A673 (cell line): ENCODE measurements at regions not wholly inside any gene's neighbourhood (a gene's known extent, or its start where the extent isn't known, plus 50 kb on each side); places are given as distances from the start of the nearest gene placed in this dataset.

Experiments
- BruUV-seq: library from RNA; stranded (reverse); fragments of 400-500 nt; replicated peaks from 2 replicates; lab custom pipeline; 2021; lab: Mats Ljungman, UMichigan
- CTCF ChIA-PET: fragments of 300-600 bp; sonication (Branson Sonifier 250); formaldehyde crosslinking; loops from one replicate; lab custom pipeline; 2022; ENCODE audit warnings: antibody characterized with exemption; lab: Charles Lee
- POLR2A ChIA-PET: fragments of 300-600 bp; sonication (Branson Sonifier 250); formaldehyde crosslinking; loops from one replicate; lab custom pipeline; 2022; ENCODE audit warnings: antibody characterized with exemption; ENCODE audit not compliant: low non-redundant PET; lab: Charles Lee
- DNase-seq: peaks from one replicate; pipeline ENCODE4 v3.0.0-alpha.2; 2015; ENCODE audit warnings: low spot score
- H3K27ac ChIP-seq: fragments of 200-600 bp; sonication (generic); 2 replicates; pipeline ENCODE4 v1.5.1; 2016; ENCODE audit warnings: mixed run types, low read depth, mild to moderate bottlenecking, mixed read lengths, antibody characterized with exemption, low read length; ENCODE audit not compliant: poor library complexity, severe bottlenecking
- H3K27me3 ChIP-seq: fragments of 200-600 bp; sonication (generic); replicated peaks from 2 replicates; pipeline ENCODE4 v1.6.1; 2017; ENCODE audit warnings: mixed run types, low read depth, mild to moderate bottlenecking, mixed read lengths, antibody characterized with exemption, low read length; ENCODE audit not compliant: insufficient read depth, poor library complexity
- H3K36me3 ChIP-seq: fragments of 200-600 bp; sonication (generic); 2 replicates; pipeline ENCODE4 v1.6.1; 2016; ENCODE audit warnings: mixed run types, mild to moderate bottlenecking, mixed read lengths, antibody characterized with exemption, low read length; ENCODE audit not compliant: insufficient read depth, poor library complexity, severe bottlenecking
- H3K4me1 ChIP-seq: fragments of 200-600 bp; sonication (generic); 2 replicates; pipeline ENCODE4 v1.6.1; 2017; ENCODE audit warnings: mixed run types, mild to moderate bottlenecking, mixed read lengths, antibody characterized with exemption, low read length; ENCODE audit not compliant: insufficient read depth, poor library complexity, severe bottlenecking
- H3K4me3 ChIP-seq: fragments of 200-600 bp; sonication (generic); 2 replicates; pipeline ENCODE4 v1.5.1; 2016; ENCODE audit warnings: low read depth, mixed run types, mild to moderate bottlenecking, mixed read lengths, low read length; ENCODE audit not compliant: poor library complexity, severe bottlenecking
- H3K9me3 ChIP-seq: fragments of 200-600 bp; sonication (generic); 2 replicates; pipeline ENCODE4 v1.6.1; 2016; ENCODE audit warnings: mixed run types, low read depth, mild to moderate bottlenecking, mixed read lengths, antibody characterized with exemption, low read length; ENCODE audit not compliant: poor library complexity, severe bottlenecking
- CTCF ChIP-seq: fragments of 300-800, 200-600 bp; sonication (generic); conservative IDR thresholded peaks from 2 replicates; pipeline ENCODE4 v1.5.1; 2017; ENCODE audit warnings: low read depth, mild to moderate bottlenecking, antibody characterized with exemption, low read length, moderate library complexity, mixed read lengths
- EZH2 ChIP-seq: fragments of 200-600 bp; sonication (generic); IDR thresholded peaks from 2 replicates; pipeline ENCODE4 v1.6.1; 2017; ENCODE audit warnings: borderline replicate concordance, low read depth, mild to moderate bottlenecking, mixed read lengths, antibody characterized with exemption, low read length; ENCODE audit not compliant: poor library complexity, severe bottlenecking
- intact Hi-C: fragments of 100-400 bp; cut with micrococcal nuclease; formaldehyde crosslinking; loops from one replicate; pipeline ENCODE4 v1.10.0; 2022; ENCODE audit not compliant: unreplicated experiment

- CTCF ChIA-PET, result no interaction called here
- H3K4me1 ChIP-seq, result peaks cover 28% of the 10 kb centered on the region
- BruUV-seq, result no TSS peak
- peaks cover 13% of the 10 kb centered on the region for H3K9me3 ChIP-seq
- H3K36me3 ChIP-seq, result peaks cover 3% of the 10 kb centered on the region
- TF ChIP-seq CTCF (no peak), EZH2 (no peak)
- no peak overlapping the region for H3K4me3 ChIP-seq
- H3K27me3 ChIP-seq, result no peaks in the 10 kb centered on the region
- H3K27ac ChIP-seq, result no peak overlapping the region
- POLR2A ChIA-PET, result no interaction called here
- DNase-seq, result no peak
- intact Hi-C loops, result no loop called here
Observed at GRCh38 chr6:130622142-130622541, 205.1 kb upstream of the SMLR1 start.

GRCh38 chr6:130624046-130624445 is 203.2 kb upstream of the SMLR1 start:
- peaks cover 13% of the 10 kb centered on the region for H3K9me3 ChIP-seq
- peaks cover 3% of the 10 kb centered on the region for H3K36me3 ChIP-seq
- no peak overlapping the region for H3K27ac ChIP-seq
- POLR2A ChIA-PET, result no interaction called here
- CTCF ChIA-PET, result no interaction called here
- no TSS peak for BruUV-seq
- no peak for DNase-seq
- TF ChIP-seq CTCF (no peak), EZH2 (no peak)
- intact Hi-C loops, result no loop called here
- no peak overlapping the region for H3K4me3 ChIP-seq
- H3K27me3 ChIP-seq, result no peaks in the 10 kb centered on the region
- H3K4me1 ChIP-seq, result peaks cover 22% of the 10 kb centered on the region

DNA sequence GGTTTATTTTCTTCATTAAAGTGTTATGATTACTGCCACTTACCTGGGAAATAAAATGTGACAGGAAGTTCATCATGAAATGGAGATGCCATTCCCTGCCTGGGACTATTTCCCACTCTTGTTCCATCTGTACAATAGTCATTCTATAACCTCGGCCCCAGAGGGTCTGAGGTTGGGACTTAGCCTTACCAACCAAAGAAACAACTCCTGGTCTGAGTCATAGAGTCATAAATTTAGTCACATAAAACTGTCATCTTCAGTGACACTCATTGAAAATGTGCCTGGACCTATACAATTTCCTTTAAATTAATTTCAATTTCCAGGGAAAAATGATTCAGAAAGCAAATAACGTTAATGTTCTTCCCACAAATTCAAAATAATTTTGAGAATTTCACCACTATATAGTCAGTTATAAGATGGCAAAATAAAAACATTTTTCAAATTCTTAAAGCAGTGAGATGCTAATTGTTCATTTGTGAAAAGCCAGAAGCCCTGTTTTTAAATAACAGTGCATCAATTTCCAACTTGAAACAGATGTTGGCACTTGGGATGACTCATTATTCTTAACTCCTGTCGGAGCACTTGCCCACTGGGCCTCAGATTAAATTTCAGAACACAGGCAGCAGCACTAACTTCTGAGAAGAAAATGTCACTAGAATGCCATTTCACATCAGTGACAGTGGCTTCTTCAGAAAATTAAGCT is 201.2 kb upstream of the SMLR1 start:
- ChIA-PET CTCF (no interaction called here), POLR2A (no interaction called here)
- Histone ChIP-seq H3K36me3 (peaks cover 3% of the 10 kb centered on the region), H3K27ac (peak overlapping the region; percentile 51), H3K4me3 (no peak overlapping the region), H3K27me3 (no peaks in the 10 kb centered on the region), H3K4me1 (peaks cover 16% of the 10 kb centered on the region), H3K9me3 (peaks cover 13% of the 10 kb centered on the region)
- DNase-seq, result peak; percentile 86
- BruUV-seq, result no TSS peak
- TF ChIP-seq CTCF (no peak), EZH2 (no peak)
- intact Hi-C loops, result no loop called here
